ENCODE measurements at regions not wholly inside any gene's neighbourhood (a gene's known extent, or its start where the extent isn't known, plus 50 kb on each side); places are given as distances from the start of the nearest gene placed in this dataset.

DNA sequence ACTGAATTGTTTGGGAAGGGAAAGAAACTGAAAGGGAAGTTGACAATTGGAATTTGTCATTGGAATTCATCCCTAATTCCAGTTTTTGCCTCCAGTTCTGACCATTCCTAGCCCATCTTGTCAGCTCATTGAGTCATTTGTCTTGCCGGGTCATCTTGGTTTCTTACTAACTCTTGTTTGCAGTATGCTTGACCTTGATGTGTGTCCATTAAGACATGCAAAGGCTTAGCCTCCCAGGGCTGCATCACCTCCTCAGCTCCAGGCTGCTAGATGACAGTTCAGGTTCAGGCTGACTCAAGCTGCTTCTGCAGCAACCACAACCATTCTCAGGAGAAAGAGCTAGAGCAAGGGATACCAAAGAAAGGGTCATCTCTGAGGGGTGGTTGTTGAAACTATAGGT lies 151.3 kb upstream of the PTGFR start:
- TF ChIP-seq, protein P1, sequence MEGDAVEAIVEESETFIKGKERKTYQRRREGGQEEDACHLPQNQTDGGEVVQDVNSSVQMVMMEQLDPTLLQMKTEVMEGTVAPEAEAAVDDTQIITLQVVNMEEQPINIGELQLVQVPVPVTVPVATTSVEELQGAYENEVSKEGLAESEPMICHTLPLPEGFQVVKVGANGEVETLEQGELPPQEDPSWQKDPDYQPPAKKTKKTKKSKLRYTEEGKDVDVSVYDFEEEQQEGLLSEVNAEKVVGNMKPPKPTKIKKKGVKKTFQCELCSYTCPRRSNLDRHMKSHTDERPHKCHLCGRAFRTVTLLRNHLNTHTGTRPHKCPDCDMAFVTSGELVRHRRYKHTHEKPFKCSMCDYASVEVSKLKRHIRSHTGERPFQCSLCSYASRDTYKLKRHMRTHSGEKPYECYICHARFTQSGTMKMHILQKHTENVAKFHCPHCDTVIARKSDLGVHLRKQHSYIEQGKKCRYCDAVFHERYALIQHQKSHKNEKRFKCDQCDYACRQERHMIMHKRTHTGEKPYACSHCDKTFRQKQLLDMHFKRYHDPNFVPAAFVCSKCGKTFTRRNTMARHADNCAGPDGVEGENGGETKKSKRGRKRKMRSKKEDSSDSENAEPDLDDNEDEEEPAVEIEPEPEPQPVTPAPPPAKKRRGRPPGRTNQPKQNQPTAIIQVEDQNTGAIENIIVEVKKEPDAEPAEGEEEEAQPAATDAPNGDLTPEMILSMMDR (IDR thresholded peaks at IDR 0.05; ENCODE audit: extremely low read depth, insufficient read depth, missing control alignments) = no peak
- in situ Hi-C loops (cut with MboI; ENCODE audit: low pct_unique_long_range_greater_than_20kb, low sequenced_read_pairs, unreplicated experiment) = no loop called here
- no peak for DNase-seq (ENCODE audit: low spot score)

DNA sequence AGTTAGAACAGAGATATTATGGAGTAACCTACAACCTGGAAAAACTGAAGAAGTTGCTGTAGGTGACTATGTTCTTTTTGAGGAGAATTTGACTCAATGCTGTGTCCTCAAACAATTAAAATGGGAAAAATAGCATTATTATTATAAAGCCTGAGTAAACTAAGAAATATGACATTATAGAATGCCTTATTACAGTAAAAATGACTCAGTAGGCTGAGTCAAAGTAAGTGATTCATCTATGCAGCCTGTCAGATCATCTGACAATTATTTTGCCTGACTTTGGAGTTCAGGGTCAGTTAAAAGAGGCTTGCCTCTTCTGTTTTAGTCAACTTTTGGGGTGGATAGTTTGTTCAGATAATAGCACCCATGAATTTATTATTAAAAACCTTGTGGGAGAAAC lies 150.8 kb upstream of the PTGFR start:
- in situ Hi-C loops (cut with MboI; ENCODE audit: low pct_unique_long_range_greater_than_20kb, low sequenced_read_pairs, unreplicated experiment) = no loop called here
- TF ChIP-seq, protein P1 (IDR thresholded peaks at IDR 0.05; ENCODE audit: extremely low read depth, insufficient read depth, missing control alignments) = no peak
- DNase-seq (ENCODE audit: low spot score) = no peak

DNA sequence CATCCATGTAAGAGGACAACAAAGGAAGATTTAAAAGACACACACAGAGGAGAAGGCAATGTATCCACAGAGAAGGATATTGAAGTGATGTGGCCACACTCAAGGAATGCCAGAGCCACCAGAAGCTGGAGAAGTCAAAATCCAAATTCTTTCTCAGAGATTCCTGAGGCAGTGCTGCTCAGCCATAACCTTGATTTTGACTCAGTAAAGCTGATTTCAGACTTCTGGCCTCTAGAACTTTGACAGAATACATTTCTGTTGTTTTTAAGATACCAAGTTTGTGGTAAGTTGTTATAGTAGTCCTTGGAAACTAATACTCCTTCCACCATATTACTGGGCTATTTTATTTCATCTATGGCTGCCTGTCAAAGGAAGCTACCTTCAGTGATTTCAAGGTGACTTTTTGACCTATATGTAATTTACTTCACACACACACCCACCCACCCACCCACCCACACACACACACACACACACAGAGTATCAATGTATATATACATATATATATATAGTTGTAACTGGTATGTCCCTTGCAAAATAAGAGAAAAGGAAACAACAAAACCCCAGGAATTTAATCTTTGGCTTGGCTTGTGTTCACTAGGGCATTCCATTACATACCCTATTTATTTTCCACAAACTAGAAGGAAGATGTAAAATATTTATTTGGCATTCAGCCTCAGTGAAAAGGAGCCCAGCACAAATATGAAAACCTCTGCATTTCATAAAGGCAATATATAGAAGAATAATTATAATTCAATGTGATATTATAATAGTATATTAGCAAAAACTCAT lies 142.1 kb upstream of the PTGFR start:
- in situ Hi-C loops (cut with MboI; ENCODE audit: low pct_unique_long_range_greater_than_20kb, low sequenced_read_pairs, unreplicated experiment) = no loop called here
- TF ChIP-seq, protein P1 (IDR thresholded peaks at IDR 0.05; ENCODE audit: extremely low read depth, insufficient read depth, missing control alignments) = no peak

DNA sequence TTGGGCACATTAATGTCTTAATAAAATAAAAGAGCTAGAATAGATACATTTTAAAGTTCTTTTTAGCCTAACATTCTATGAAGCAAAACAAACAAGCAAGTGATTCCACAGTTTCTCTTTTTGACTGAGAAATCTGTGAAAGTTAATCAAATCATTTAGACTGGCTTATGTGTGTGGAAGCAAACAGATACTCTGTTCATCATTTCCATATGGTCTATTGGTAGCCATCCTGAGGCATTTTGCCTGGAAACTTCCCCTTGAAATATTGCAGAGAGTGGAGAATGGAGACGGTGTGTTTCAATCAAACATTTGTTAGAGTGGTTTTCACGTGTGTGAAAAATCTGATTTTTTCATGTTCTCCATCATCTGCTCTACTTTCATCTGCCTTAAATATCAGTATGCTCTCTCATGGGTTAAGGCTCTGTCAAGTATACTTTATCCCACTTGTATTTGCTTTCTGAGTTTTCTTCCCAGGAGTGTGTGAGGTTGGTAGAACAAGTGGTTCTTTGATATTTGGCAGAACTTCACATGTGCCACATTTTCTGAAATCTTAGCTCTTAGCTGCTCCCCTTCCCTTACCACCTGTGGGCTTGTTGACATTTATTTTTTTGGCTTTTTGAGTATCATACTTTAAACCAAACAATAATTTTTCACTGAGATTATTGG lies 139.1 kb upstream of the PTGFR start:
- in situ Hi-C loops (cut with MboI; ENCODE audit: low pct_unique_long_range_greater_than_20kb, low sequenced_read_pairs, unreplicated experiment) = no loop called here
- TF ChIP-seq, protein P1 (IDR thresholded peaks at IDR 0.05; ENCODE audit: extremely low read depth, insufficient read depth, missing control alignments) = no peak
- DNase-seq (ENCODE audit: low spot score) = no peak

More for the DNA sequence above, 142.1 kb upstream of the PTGFR start:
- no peak for DNase-seq (ENCODE audit: low spot score)

DNA sequence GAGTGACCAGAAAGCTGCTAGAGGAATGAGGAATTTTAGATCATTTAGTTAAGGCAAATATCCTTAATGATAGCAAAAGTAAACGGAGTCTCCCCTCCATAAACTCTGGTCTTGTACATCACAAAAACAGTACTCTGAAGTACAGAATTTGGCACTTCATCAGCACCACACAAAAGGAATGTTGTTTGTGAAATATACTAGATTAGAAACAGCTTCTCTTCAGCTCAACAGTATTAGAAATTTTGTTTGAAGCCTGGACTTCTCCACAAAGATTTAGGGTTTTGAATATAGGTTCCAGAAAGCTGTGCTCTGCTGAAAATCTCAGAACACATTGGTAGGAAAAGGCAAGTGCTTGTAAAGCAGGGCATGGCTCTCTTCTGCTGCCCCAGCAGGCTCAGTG lies 135.1 kb upstream of the PTGFR start:
- in situ Hi-C loops (cut with MboI; ENCODE audit: low pct_unique_long_range_greater_than_20kb, low sequenced_read_pairs, unreplicated experiment) = no loop called here
- DNase-seq (ENCODE audit: low spot score) = no peak
- TF ChIP-seq, protein P1 (IDR thresholded peaks at IDR 0.05; ENCODE audit: extremely low read depth, insufficient read depth, missing control alignments) = no peak

DNA sequence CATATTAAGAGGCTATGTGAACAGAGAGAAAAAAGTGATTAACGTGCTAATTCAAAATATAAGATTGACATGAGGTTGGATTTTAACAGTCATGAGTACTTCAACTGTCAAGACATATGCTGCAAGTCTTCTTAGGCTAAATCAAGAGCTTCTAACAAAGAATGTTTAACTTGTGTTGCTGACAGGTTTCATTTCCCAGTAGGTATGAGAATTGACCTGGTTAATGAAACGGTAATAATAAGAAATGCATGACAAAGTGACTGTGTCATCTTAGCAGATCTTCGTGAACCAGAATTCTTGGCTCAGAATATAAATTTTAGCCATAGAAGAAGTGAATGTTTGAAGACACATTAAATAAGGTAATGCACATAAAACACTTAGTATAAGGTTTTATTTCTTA lies 132.6 kb upstream of the PTGFR start:
- TF ChIP-seq, protein P1 (IDR thresholded peaks at IDR 0.05; ENCODE audit: extremely low read depth, insufficient read depth, missing control alignments) = no peak
- in situ Hi-C loops (cut with MboI; ENCODE audit: low pct_unique_long_range_greater_than_20kb, low sequenced_read_pairs, unreplicated experiment) = no loop called here
- no peak for DNase-seq (ENCODE audit: low spot score)

Measured in GM13977 (cell line).